BLaER1 (cell line): ENCODE measurements at regions not wholly inside any gene's neighbourhood (a gene's known extent, or its start where the extent isn't known, plus 50 kb on each side); places are given as distances from the start of the nearest gene placed in this dataset.

Source experiments
- H3K27ac ChIP-seq: shearing (Covaris generic); formaldehyde crosslinking; 2 replicates; pipeline ENCODE4 v1.8.1; 2022
- H3K27me3 ChIP-seq: shearing (Covaris generic); formaldehyde crosslinking; 2 replicates; pipeline ENCODE4 v1.8.1; 2022
- H3K36me3 ChIP-seq: shearing (Covaris generic); formaldehyde crosslinking; 2 replicates; pipeline ENCODE4 v1.8.1; 2022
- H3K4me1 ChIP-seq: shearing (Covaris generic); formaldehyde crosslinking; 2 replicates; pipeline ENCODE4 v1.8.1; 2022
- H3K4me2 ChIP-seq: shearing (Covaris generic); formaldehyde crosslinking; 2 replicates; pipeline ENCODE4 v1.8.1; 2022
- H3K4me3 ChIP-seq: shearing (Covaris generic); formaldehyde crosslinking; 2 replicates; pipeline ENCODE4 v1.8.1; 2022
- H3K9ac ChIP-seq: shearing (Covaris generic); formaldehyde crosslinking; 2 replicates; pipeline ENCODE4 v1.8.1; 2022
- H3K9me3 ChIP-seq: shearing (Covaris generic); formaldehyde crosslinking; 2 replicates; pipeline ENCODE4 v1.8.1; 2022
- H4K20me1 ChIP-seq: shearing (Covaris generic); formaldehyde crosslinking; 2 replicates; pipeline ENCODE4 v1.8.1; 2022
- Cebpa-rat ChIP-seq: shearing (Covaris generic); IDR thresholded peaks from 2 replicates; pipeline ENCODE4 v1.8.1; 2022

- H3K9me3 ChIP-seq: no peaks in the 10 kb centered on the region
- no peak overlapping the region for H3K4me2 ChIP-seq
- TF ChIP-seq Cebpa-rat: no peak
- H3K9ac ChIP-seq: no peak overlapping the region
- H3K27ac ChIP-seq: no peak overlapping the region
- H3K4me3 ChIP-seq: no peak overlapping the region
- no peaks in the 10 kb centered on the region for H3K4me1 ChIP-seq
- H4K20me1 ChIP-seq: no peaks in the 10 kb centered on the region
- no peaks in the 10 kb centered on the region for H3K36me3 ChIP-seq
- H3K27me3 ChIP-seq: no peaks in the 10 kb centered on the region
Measured at GRCh38 chr1:82517586-82517985, 716.9 kb downstream of the ADGRL2 start.

DNA sequence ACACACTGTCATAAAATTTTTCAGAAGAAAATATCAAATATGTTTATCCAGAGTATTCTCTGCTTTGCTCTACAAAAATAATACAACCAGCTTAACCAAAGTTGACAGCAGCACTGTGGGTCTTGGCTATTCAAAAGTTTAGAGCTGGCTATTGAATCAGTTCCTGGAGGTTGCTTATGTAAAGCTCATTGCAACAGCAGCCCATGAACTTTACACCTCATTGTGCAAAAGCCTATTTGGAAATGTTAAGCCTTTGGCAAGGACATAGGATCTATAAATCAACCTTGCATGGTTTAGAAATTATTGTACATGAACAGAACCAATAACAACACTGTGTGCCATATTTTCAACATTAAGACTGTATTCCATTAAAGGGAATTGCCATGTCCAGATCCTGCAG lies 714.9 kb downstream of the ADGRL2 start:
- H3K4me1 ChIP-seq: no peaks in the 10 kb centered on the region
- no peaks in the 10 kb centered on the region for H3K9me3 ChIP-seq
- no peaks in the 10 kb centered on the region for H3K36me3 ChIP-seq
- no peak overlapping the region for H3K27ac ChIP-seq
- no peaks in the 10 kb centered on the region for H4K20me1 ChIP-seq
- no peaks in the 10 kb centered on the region for H3K27me3 ChIP-seq
- no peak for TF ChIP-seq Cebpa-rat
- no peak overlapping the region for H3K4me3 ChIP-seq
- no peak overlapping the region for H3K4me2 ChIP-seq
- H3K9ac ChIP-seq: no peak overlapping the region

GRCh38 chr1:82511441-82511840 lies 710.7 kb downstream of the ADGRL2 start:
- Histone ChIP-seq H3K4me2 (no peak overlapping the region), H3K9ac (no peak overlapping the region), H3K4me1 (no peaks in the 10 kb centered on the region), H4K20me1 (no peaks in the 10 kb centered on the region), H3K4me3 (no peak overlapping the region), H3K36me3 (no peaks in the 10 kb centered on the region), H3K9me3 (no peaks in the 10 kb centered on the region), H3K27me3 (no peaks in the 10 kb centered on the region), H3K27ac (no peak overlapping the region)
- TF ChIP-seq Cebpa-rat: no peak

- Histone ChIP-seq H4K20me1 (no peaks in the 10 kb centered on the region), H3K9ac (no peak overlapping the region), H3K4me3 (no peak overlapping the region), H3K9me3 (no peaks in the 10 kb centered on the region), H3K4me1 (no peaks in the 10 kb centered on the region), H3K36me3 (no peaks in the 10 kb centered on the region), H3K4me2 (no peak overlapping the region), H3K27ac (no peak overlapping the region), H3K27me3 (no peaks in the 10 kb centered on the region)
- TF ChIP-seq Cebpa-rat: no peak
Measured at GRCh38 chr1:82510431-82510830, 709.7 kb downstream of the ADGRL2 start.

- no peak for TF ChIP-seq Cebpa-rat
- Histone ChIP-seq H4K20me1 (no peaks in the 10 kb centered on the region), H3K9ac (no peak overlapping the region), H3K27me3 (no peaks in the 10 kb centered on the region), H3K4me1 (no peaks in the 10 kb centered on the region), H3K36me3 (no peaks in the 10 kb centered on the region), H3K27ac (no peak overlapping the region), H3K4me2 (no peak overlapping the region), H3K4me3 (no peak overlapping the region), H3K9me3 (no peaks in the 10 kb centered on the region)
Measured at GRCh38 chr1:82507011-82507410, 706.3 kb downstream of the ADGRL2 start.

DNA sequence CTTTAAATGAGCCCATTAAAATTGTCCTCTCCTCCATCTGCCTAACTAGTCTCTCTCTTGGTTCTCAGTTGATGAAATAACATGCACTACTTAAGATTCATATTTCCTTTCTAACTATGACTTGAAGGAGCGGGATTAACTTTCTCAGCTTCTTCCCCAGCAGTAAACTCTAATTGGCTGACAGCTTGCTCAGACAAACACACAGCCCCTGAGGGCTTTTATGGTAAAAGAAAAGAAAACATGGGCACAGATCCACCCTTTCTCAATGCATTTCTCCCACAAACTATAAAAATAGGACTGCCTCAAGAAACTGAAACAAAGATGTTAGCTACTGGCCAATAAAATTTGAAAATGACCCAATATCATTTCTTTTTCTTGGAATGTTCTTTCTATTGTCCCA lies 703.1 kb downstream of the ADGRL2 start:
- Histone ChIP-seq H3K9me3 (no peaks in the 10 kb centered on the region), H3K4me1 (no peaks in the 10 kb centered on the region), H3K4me2 (no peak overlapping the region), H3K9ac (no peak overlapping the region), H3K27me3 (no peaks in the 10 kb centered on the region), H3K36me3 (no peaks in the 10 kb centered on the region), H3K27ac (no peak overlapping the region), H4K20me1 (no peaks in the 10 kb centered on the region), H3K4me3 (no peak overlapping the region)
- TF ChIP-seq Cebpa-rat: no peak

DNA sequence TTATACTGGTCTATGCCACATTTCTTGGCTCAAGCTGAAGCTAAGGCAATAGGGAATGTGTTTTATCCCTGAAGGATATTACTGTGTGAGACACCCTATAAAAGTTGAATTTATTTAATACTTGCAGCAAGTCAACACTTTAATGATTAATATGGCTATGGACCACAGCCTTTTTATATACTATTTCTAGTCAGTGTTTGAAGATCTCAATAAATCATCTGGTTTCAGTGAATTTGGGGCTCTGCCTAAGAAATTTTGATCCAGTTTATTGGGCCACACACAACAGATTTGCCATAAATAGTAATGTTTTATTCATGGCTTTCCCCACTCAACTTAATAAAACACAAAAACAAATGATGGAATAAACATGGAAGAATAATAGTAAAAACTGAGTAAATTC lies 698.3 kb downstream of the ADGRL2 start:
- H3K4me3 ChIP-seq: no peak overlapping the region
- no peak overlapping the region for H3K4me2 ChIP-seq
- no peaks in the 10 kb centered on the region for H4K20me1 ChIP-seq

GRCh38 chr1:82494117-82494516 lies 693.4 kb downstream of the ADGRL2 start:
- H3K36me3 ChIP-seq: no peaks in the 10 kb centered on the region
- no peaks in the 10 kb centered on the region for H3K27me3 ChIP-seq
- H3K4me1 ChIP-seq: no peaks in the 10 kb centered on the region
- no peak overlapping the region for H3K4me3 ChIP-seq
- peaks cover 37% of the 10 kb centered on the region for H3K9me3 ChIP-seq
- TF ChIP-seq Cebpa-rat: no peak
- H3K9ac ChIP-seq: no peak overlapping the region
- H3K4me2 ChIP-seq: no peak overlapping the region
- H3K27ac ChIP-seq: no peak overlapping the region
- no peaks in the 10 kb centered on the region for H4K20me1 ChIP-seq

More for the DNA sequence above, 698.3 kb downstream of the ADGRL2 start:
- H3K9me3 ChIP-seq: peaks cover 32% of the 10 kb centered on the region
- no peak overlapping the region for H3K9ac ChIP-seq
- H3K36me3 ChIP-seq: no peaks in the 10 kb centered on the region
- TF ChIP-seq Cebpa-rat: no peak
- H3K27ac ChIP-seq: no peak overlapping the region
- no peaks in the 10 kb centered on the region for H3K27me3 ChIP-seq
- H3K4me1 ChIP-seq: no peaks in the 10 kb centered on the region

- H3K9ac ChIP-seq: no peak overlapping the region
- H3K4me3 ChIP-seq: no peak overlapping the region
- H3K4me2 ChIP-seq: no peak overlapping the region
- no peak overlapping the region for H3K27ac ChIP-seq
- H3K9me3 ChIP-seq: peaks cover 37% of the 10 kb centered on the region
- no peaks in the 10 kb centered on the region for H4K20me1 ChIP-seq
- H3K36me3 ChIP-seq: no peaks in the 10 kb centered on the region
- TF ChIP-seq Cebpa-rat: no peak
- no peaks in the 10 kb centered on the region for H3K27me3 ChIP-seq
- no peaks in the 10 kb centered on the region for H3K4me1 ChIP-seq
Measured at GRCh38 chr1:82492159-82492558, 691.4 kb downstream of the ADGRL2 start.

DNA sequence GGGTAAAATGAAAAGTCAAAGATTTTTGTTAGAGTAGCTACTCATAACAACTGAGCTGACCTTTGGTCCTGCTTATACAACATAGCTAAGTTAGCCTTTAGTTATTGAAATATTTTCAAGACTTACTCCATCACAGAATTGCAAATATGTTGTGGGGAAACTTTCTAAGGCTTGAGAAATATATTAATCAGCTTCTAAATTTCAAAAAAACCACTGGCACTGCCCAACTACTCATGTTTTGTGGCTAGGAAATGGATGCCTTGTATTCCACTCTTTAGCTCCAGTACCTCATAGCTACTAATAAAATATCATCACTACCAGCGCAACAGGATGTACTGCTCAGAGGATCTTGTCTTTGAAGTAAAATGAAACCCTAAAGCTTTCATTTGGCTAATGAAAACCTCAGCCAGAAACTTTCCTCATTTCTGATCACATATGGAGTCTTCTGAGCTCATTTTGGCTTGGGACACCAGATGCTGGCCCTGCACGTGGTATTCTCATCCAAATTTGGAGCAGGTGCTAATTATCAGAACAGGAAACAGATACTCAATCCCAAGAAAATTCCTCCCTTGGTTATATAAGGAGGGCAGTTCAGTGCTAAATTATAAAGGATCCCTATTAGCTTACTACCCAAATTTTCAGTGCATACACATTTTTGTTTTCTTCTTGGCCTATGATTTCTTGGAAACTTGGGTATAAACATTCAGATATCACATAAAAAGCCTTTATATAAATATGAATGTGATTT lies 690.7 kb downstream of the ADGRL2 start:
- Histone ChIP-seq H3K4me3 (no peak overlapping the region), H3K27me3 (no peaks in the 10 kb centered on the region), H3K4me2 (no peak overlapping the region), H3K9me3 (peaks cover 30% of the 10 kb centered on the region), H3K36me3 (no peaks in the 10 kb centered on the region), H3K4me1 (no peaks in the 10 kb centered on the region), H3K27ac (no peak overlapping the region), H4K20me1 (no peaks in the 10 kb centered on the region), H3K9ac (no peak overlapping the region)
- TF ChIP-seq Cebpa-rat: no peak

DNA sequence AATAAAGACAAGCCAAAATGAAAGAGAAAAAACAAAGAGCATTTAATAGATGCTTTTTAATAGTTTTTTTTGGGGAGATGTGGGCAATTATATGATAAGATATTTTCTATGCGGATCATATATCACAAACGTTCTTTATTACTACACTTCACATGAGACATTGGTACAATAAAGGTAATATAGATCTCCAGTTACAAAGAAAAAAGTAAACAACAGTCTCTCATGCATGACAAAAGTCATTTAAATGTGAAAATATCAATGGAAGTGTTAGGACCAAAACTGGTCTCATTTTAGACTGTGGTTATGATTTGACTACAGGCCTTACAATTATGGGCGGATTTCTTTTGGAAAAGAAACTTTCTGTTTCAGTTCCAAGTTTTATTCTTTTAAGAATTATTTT lies 687.0 kb downstream of the ADGRL2 start:
- Histone ChIP-seq H3K4me3 (no peak overlapping the region), H3K4me2 (no peak overlapping the region), H3K9ac (no peak overlapping the region), H3K27ac (no peak overlapping the region), H3K4me1 (no peaks in the 10 kb centered on the region), H3K27me3 (no peaks in the 10 kb centered on the region), H4K20me1 (no peaks in the 10 kb centered on the region), H3K9me3 (no peaks in the 10 kb centered on the region), H3K36me3 (no peaks in the 10 kb centered on the region)
- TF ChIP-seq Cebpa-rat: no peak
